Trophoblast cell (in vitro differentiated cells and primary cell): ENCODE measurements at regions not wholly inside any gene's neighbourhood (a gene's known extent, or its start where the extent isn't known, plus 50 kb on each side); places are given as distances from the start of the nearest gene placed in this dataset.

Experiments
- DNase-seq, 2 donors: peaks; one replicate each; pipeline ENCODE4 v3.0.0-alpha.2; 2016
- H2AFZ ChIP-seq: 2 replicates; pipeline ENCODE4 v1.6.1; 2013; ENCODE audit warnings: low read length, moderate library complexity, mild to moderate bottlenecking; ENCODE audit not compliant: insufficient read depth, poor library complexity
- H2AK5ac ChIP-seq: 2 replicates; pipeline ENCODE4 v1.6.1; 2013; ENCODE audit warnings: mild to moderate bottlenecking, low read length
- H2BK120ac ChIP-seq: 2 replicates; pipeline ENCODE4 v1.6.1; 2013; ENCODE audit warnings: low read length, mild to moderate bottlenecking, moderate library complexity; ENCODE audit not compliant: insufficient read depth, poor library complexity
- H2BK12ac ChIP-seq: 2 replicates; pipeline ENCODE4 v1.6.1; 2013; ENCODE audit warnings: mild to moderate bottlenecking, low read length, moderate library complexity
- H2BK5ac ChIP-seq: 2 replicates; pipeline ENCODE4 v1.6.1; 2013; ENCODE audit warnings: low read length, low read depth, moderate library complexity, mild to moderate bottlenecking; ENCODE audit not compliant: poor library complexity
- H3K14ac ChIP-seq: 2 replicates; pipeline ENCODE4 v1.6.1; 2013; ENCODE audit warnings: mild to moderate bottlenecking, low read length
- H3K18ac ChIP-seq: 2 replicates; pipeline ENCODE4 v1.6.1; 2013; ENCODE audit warnings: mild to moderate bottlenecking, low read length
- H3K23ac ChIP-seq: 2 replicates; pipeline ENCODE4 v1.6.1; 2013; ENCODE audit warnings: low read length
- H3K27ac ChIP-seq: 2 replicates; pipeline ENCODE4 v1.5.1; 2013; ENCODE audit warnings: low read depth, mild to moderate bottlenecking, inconsistent platforms, low read length, moderate library complexity
- H3K27me3 ChIP-seq: 2 replicates; pipeline ENCODE4 v1.6.1; 2013; ENCODE audit warnings: inconsistent platforms, mild to moderate bottlenecking, low read length, moderate library complexity; ENCODE audit not compliant: insufficient read depth
- H3K36me3 ChIP-seq, 2 experiments: 1 replicate in 1 of 2; 2 replicates in 1 of 2; pipeline ENCODE4 v1.6.1; 2013; ENCODE audit warnings: low read length in 2 of 2, mild to moderate bottlenecking in 2 of 2, moderate library complexity in 1 of 2; ENCODE audit not compliant: insufficient read depth in 2 of 2, control insufficient read depth in 1 of 2
- H3K4ac ChIP-seq: 2 replicates; pipeline ENCODE4 v1.6.1; 2013; ENCODE audit warnings: low read depth, mild to moderate bottlenecking, low read length, moderate library complexity
- H3K4me1 ChIP-seq, 2 experiments: 1 replicate in 1 of 2; 2 replicates in 1 of 2; pipeline ENCODE4 v1.6.1; 2013; ENCODE audit warnings: low read length in 2 of 2, mild to moderate bottlenecking in 2 of 2, moderate library complexity in 1 of 2; ENCODE audit not compliant: insufficient read depth in 2 of 2, control insufficient read depth in 1 of 2
- H3K4me2 ChIP-seq: 2 replicates; pipeline ENCODE4 v1.6.1; 2013; ENCODE audit warnings: inconsistent platforms, mild to moderate bottlenecking, low read length, moderate library complexity
- H3K4me3 ChIP-seq: 2 replicates; pipeline ENCODE4 v1.5.1; 2013; ENCODE audit warnings: mild to moderate bottlenecking, low read depth, low read length, inconsistent platforms
- H3K79me1 ChIP-seq: one replicate; pipeline ENCODE4 v1.6.1; 2013; ENCODE audit warnings: low read length
- H3K79me2 ChIP-seq: 2 replicates; pipeline ENCODE4 v1.6.1; 2013; ENCODE audit warnings: low read length, mild to moderate bottlenecking; ENCODE audit not compliant: control insufficient read depth, insufficient read depth, poor library complexity
- H3K9ac ChIP-seq: 2 replicates; pipeline ENCODE4 v1.6.1; 2013; ENCODE audit warnings: mild to moderate bottlenecking, low read length
- H3K9me3 ChIP-seq: 2 replicates; pipeline ENCODE4 v1.6.1; 2013; ENCODE audit warnings: low read depth, mild to moderate bottlenecking, control low read depth, inconsistent platforms, low read length; ENCODE audit not compliant: insufficient read depth
- H4K12ac ChIP-seq: 2 replicates; pipeline ENCODE4 v1.6.1; 2013; ENCODE audit warnings: low read depth, mild to moderate bottlenecking, low read length, moderate library complexity
- H4K8ac ChIP-seq: 2 replicates; pipeline ENCODE4 v1.6.1; 2013; ENCODE audit warnings: low read depth, mild to moderate bottlenecking, low read length, moderate library complexity
- H4K91ac ChIP-seq: one replicate; pipeline ENCODE4 v1.6.1; 2013; ENCODE audit warnings: low read depth, mild to moderate bottlenecking, low read length, moderate library complexity
- WGBS: extraction: QIAGEN DNeasy Blood & Tissue Kit; methylation state at CpG from one replicate; pipeline ENCODE4 v1.1.7; 2013; ENCODE audit warnings: missing lambda C conversion rate; ENCODE audit not compliant: insufficient read length, insufficient coverage; ENCODE audit errors: extremely low coverage; 5-methylcytosine and 5-hydroxymethylcytosine counted together

- Histone ChIP-seq H3K4ac (no peak overlapping the region), H4K12ac (no peak overlapping the region), H3K4me3 (no peak overlapping the region), H2BK5ac (no peak overlapping the region), H3K23ac (no peak overlapping the region), H3K14ac (no peak overlapping the region), H2AFZ (no peak overlapping the region), H2BK12ac (no peak overlapping the region), H3K27me3 (no peaks in the 10 kb centered on the region), H2AK5ac (no peak overlapping the region), H3K4me2 (no peak overlapping the region), H3K9me3 (peaks cover 6% of the 10 kb centered on the region), H3K18ac (no peak overlapping the region), H3K79me1 (no peaks in the 10 kb centered on the region), H3K9ac (no peak overlapping the region), H3K36me3 (no peaks in the 10 kb centered on the region), H4K8ac (no peak overlapping the region), H2BK120ac (no peak overlapping the region), H3K27ac (no peak overlapping the region), H3K4me1 (no peaks in the 10 kb centered on the region), H4K91ac (no peak overlapping the region), H3K79me2 (no peaks in the 10 kb centered on the region)
- DNase-seq, result peak in 1 of 2 donors; percentile 12
- WGBS, result no CpG with 5 or more reads among the region's 2 CpGs
These were observed 55.2 kb upstream of the CBLN4 start for GRCh38 chr20:56060486-56060885.

- Histone ChIP-seq H3K23ac (no peak overlapping the region), H2AFZ (no peak overlapping the region), H3K27ac (no peak overlapping the region), H4K91ac (no peak overlapping the region), H3K9ac (no peak overlapping the region), H3K79me1 (no peaks in the 10 kb centered on the region), H3K27me3 (no peaks in the 10 kb centered on the region), H4K12ac (no peak overlapping the region), H3K36me3 (no peaks in the 10 kb centered on the region), H2BK120ac (no peak overlapping the region), H3K4me3 (no peak overlapping the region), H3K4ac (no peak overlapping the region), H2BK5ac (no peak overlapping the region), H3K14ac (no peak overlapping the region), H3K79me2 (no peaks in the 10 kb centered on the region), H2BK12ac (no peak overlapping the region), H3K9me3 (peaks cover 2% of the 10 kb centered on the region), H2AK5ac (no peak overlapping the region), H3K4me1 (no peaks in the 10 kb centered on the region), H3K4me2 (no peak overlapping the region), H4K8ac (no peak overlapping the region), H3K18ac (no peak overlapping the region)
- DNase-seq, result no peak
- no CpG with 5 or more reads among the region's 1 CpG for WGBS
These were observed 63.7 kb upstream of the CBLN4 start for GRCh38 chr20:56069016-56069415.

DNA sequence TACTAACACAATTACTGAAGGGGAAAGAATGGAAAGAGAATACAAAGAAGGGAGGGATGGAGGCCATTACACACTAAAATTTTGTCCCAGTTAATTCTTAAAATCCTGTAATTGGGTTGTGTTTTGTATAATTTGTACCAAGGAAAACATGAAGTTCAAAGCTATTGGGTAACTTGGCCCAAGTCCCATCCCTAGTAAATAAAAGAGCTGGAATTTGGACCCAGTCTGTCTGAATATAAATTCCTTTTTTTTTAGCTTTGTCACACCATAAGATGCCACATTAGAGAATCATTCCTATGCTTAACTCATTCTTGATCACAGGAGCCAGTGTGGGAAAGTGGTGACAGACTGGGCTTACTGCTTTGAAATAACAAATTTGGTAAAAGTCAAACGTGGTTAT is 66.8 kb upstream of the CBLN4 start:
- no peak overlapping the region for H2BK12ac ChIP-seq
- no peak for DNase-seq
- H3K23ac ChIP-seq, result no peak overlapping the region
- no peaks in the 10 kb centered on the region for H3K4me1 ChIP-seq
- no peak overlapping the region for H4K12ac ChIP-seq
- H2BK120ac ChIP-seq, result no peak overlapping the region
- H3K36me3 ChIP-seq, result no peaks in the 10 kb centered on the region
- H4K91ac ChIP-seq, result no peak overlapping the region
- H3K9ac ChIP-seq, result no peak overlapping the region
- H3K4me3 ChIP-seq, result no peak overlapping the region
- no peaks in the 10 kb centered on the region for H3K79me2 ChIP-seq
- H4K8ac ChIP-seq, result no peak overlapping the region
- H2AFZ ChIP-seq, result no peak overlapping the region
- no peak overlapping the region for H3K27ac ChIP-seq
- no peak overlapping the region for H3K18ac ChIP-seq
- no peak overlapping the region for H3K4me2 ChIP-seq
- no peaks in the 10 kb centered on the region for H3K79me1 ChIP-seq
- H3K9me3 ChIP-seq, result peaks cover 2% of the 10 kb centered on the region
- H3K27me3 ChIP-seq, result no peaks in the 10 kb centered on the region
- no peak overlapping the region for H2BK5ac ChIP-seq
- no CpG with 5 or more reads among the region's 1 CpG for WGBS
- H2AK5ac ChIP-seq, result no peak overlapping the region
- no peak overlapping the region for H3K14ac ChIP-seq
- H3K4ac ChIP-seq, result no peak overlapping the region

DNA sequence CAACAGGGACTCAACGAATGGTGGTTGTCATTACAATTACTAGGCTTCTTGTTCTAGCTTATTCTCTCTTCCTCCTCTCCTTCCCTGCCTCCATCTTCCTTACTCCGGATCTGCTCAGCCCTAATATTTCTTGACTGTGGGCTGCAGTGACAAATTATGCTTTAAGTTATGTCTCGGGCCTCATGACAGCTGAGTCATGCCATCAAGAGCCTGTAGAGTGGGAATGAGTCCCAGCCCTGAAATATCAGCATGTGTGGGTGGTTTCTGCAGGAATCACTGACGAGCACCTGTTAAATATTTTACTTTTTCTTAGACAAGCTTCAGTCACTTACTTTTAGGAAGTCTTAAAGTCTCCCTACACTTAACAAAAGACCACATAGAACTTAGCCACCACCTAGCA is 83.1 kb upstream of the CBLN4 start:
- H3K9ac ChIP-seq, result no peak overlapping the region
- DNase-seq, result no peak
- H3K4me2 ChIP-seq, result no peak overlapping the region
- no peak overlapping the region for H3K4ac ChIP-seq
- no peak overlapping the region for H3K18ac ChIP-seq
- no peaks in the 10 kb centered on the region for H3K79me2 ChIP-seq
- H3K79me1 ChIP-seq, result no peaks in the 10 kb centered on the region
- H4K91ac ChIP-seq, result no peak overlapping the region
- H3K4me3 ChIP-seq, result no peak overlapping the region
- peaks cover 7% of the 10 kb centered on the region for H3K9me3 ChIP-seq
- H2BK12ac ChIP-seq, result no peak overlapping the region
- no peak overlapping the region for H3K23ac ChIP-seq
- no peak overlapping the region for H2AK5ac ChIP-seq
- H3K27ac ChIP-seq, result no peak overlapping the region
- no peaks in the 10 kb centered on the region for H3K36me3 ChIP-seq
- no peak overlapping the region for H2BK5ac ChIP-seq
- no peak overlapping the region for H2BK120ac ChIP-seq
- no peak overlapping the region for H4K8ac ChIP-seq
- H2AFZ ChIP-seq, result no peak overlapping the region
- H3K14ac ChIP-seq, result no peak overlapping the region
- no peaks in the 10 kb centered on the region for H3K27me3 ChIP-seq
- H3K4me1 ChIP-seq, result no peaks in the 10 kb centered on the region
- H4K12ac ChIP-seq, result no peak overlapping the region
- no CpG with 5 or more reads among the region's 4 CpGs for WGBS
